Lung (tissue), 11 donors: ENCODE measurements at regions not wholly inside any gene's neighbourhood (a gene's known extent, or its start where the extent isn't known, plus 50 kb on each side); places are given as distances from the start of the nearest gene placed in this dataset.

ENCODE experiments used
- ATAC-seq: fragments of 200-7000 bp; cut with Tn5 transposase; one replicate; pipeline ENCODE4 v1.9.1; 2020; ENCODE audit warnings: moderate number of reproducible peaks; ENCODE audit not compliant: insufficient read depth, low FRiP score
- DNase-seq, 3 donors: peaks; one replicate each; pipeline ENCODE4 v3.0.0-alpha.2; 2013 to 2017
- H3K27ac ChIP-seq, 2 donors: one replicate each; pipeline ENCODE4 v1.5.1; 2013; ENCODE audit warnings: mild to moderate bottlenecking in 2 of 2, moderate library complexity in 2 of 2, control low read depth in 1 of 2, inconsistent platforms in 1 of 2, low read depth in 1 of 2, low read length in 1 of 2
- H3K27me3 ChIP-seq, 3 donors: one replicate each; pipeline ENCODE4 v1.5.1; 2013; ENCODE audit warnings: low read length in 2 of 3; ENCODE audit not compliant: control insufficient read depth in 3 of 3, insufficient read depth in 3 of 3
- H3K36me3 ChIP-seq, 4 donors: one replicate each; pipeline ENCODE4 v1.5.1; 2013; ENCODE audit warnings: low read length in 4 of 4, mild to moderate bottlenecking in 1 of 4, moderate library complexity in 1 of 4; ENCODE audit not compliant: control insufficient read depth in 4 of 4, insufficient read depth in 4 of 4
- H3K4me1 ChIP-seq, 5 donors: one replicate each; pipeline ENCODE4 v1.5.1; 2013; ENCODE audit warnings: low read length in 5 of 5, mild to moderate bottlenecking in 2 of 5, moderate library complexity in 1 of 5; ENCODE audit not compliant: control insufficient read depth in 5 of 5, insufficient read depth in 5 of 5
- H3K4me3 ChIP-seq: one replicate; pipeline ENCODE4 v1.5.1; 2013; ENCODE audit warnings: mild to moderate bottlenecking, control low read depth, moderate library complexity
- H3K9ac ChIP-seq, 2 donors: one replicate each; pipeline ENCODE4 v1.5.1; 2013; ENCODE audit warnings: low read length in 2 of 2, control low read depth in 1 of 2; ENCODE audit not compliant: insufficient read depth in 1 of 2
- H3K9me3 ChIP-seq, 4 donors: one replicate each; pipeline ENCODE4 v1.5.1; 2013; ENCODE audit warnings: low read length in 3 of 4, mild to moderate bottlenecking in 1 of 4, moderate library complexity in 1 of 4; ENCODE audit not compliant: control insufficient read depth in 4 of 4, insufficient read depth in 3 of 4
- WGBS, 2 donors: extraction: QIAGEN DNeasy Blood & Tissue Kit; methylation state at CpG; one replicate each; pipeline ENCODE4 v1.1.7; 2013; 5-methylcytosine and 5-hydroxymethylcytosine counted together
- TF ChIP-seq, protein P1 (sequence below): IDR thresholded peaks from 2 replicates; pipeline ENCODE4 v1.5.1; 2012; ENCODE audit warnings: mild to moderate bottlenecking; ENCODE audit errors: control extremely low read depth, extremely low read depth
- donor health status: control.
- donor health status: control.
- donor health status: Bipolar disorder and iron deficiency.
- donor health status: healthy.
- donor health status: DM: yes; HTN: yes; CAD: no.

DNA sequence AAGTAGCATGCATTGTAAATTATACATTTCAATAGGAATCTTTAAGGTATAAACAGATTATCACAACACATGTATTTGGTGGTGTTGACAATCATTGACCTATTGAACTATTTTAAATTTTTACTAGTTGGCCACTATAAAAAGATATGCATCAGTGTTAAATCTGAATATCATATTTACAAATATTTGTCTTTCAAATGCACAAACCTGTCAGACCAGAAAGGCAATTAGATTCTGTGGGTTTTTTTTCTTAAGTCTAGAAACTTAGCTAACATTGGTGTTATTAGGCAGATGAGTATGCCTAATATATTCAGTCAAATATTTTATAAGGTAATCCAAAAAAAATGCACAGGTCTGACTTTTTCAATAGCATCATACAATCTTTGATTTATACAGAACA is 241.4 kb upstream of the DGKB start:
- ATAC-seq (no peak), DNase-seq (no peak)
- Histone ChIP-seq H3K4me1 (no peaks in the 10 kb centered on the region), H3K27me3 (no peaks in the 10 kb centered on the region), H3K9me3 (no peaks in the 10 kb centered on the region), H3K27ac (no peak overlapping the region), H3K9ac (no peak overlapping the region), H3K36me3 (no peaks in the 10 kb centered on the region), H3K4me3 (no peak overlapping the region)
- TF ChIP-seq, protein P1, sequence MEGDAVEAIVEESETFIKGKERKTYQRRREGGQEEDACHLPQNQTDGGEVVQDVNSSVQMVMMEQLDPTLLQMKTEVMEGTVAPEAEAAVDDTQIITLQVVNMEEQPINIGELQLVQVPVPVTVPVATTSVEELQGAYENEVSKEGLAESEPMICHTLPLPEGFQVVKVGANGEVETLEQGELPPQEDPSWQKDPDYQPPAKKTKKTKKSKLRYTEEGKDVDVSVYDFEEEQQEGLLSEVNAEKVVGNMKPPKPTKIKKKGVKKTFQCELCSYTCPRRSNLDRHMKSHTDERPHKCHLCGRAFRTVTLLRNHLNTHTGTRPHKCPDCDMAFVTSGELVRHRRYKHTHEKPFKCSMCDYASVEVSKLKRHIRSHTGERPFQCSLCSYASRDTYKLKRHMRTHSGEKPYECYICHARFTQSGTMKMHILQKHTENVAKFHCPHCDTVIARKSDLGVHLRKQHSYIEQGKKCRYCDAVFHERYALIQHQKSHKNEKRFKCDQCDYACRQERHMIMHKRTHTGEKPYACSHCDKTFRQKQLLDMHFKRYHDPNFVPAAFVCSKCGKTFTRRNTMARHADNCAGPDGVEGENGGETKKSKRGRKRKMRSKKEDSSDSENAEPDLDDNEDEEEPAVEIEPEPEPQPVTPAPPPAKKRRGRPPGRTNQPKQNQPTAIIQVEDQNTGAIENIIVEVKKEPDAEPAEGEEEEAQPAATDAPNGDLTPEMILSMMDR = no peak

DNA sequence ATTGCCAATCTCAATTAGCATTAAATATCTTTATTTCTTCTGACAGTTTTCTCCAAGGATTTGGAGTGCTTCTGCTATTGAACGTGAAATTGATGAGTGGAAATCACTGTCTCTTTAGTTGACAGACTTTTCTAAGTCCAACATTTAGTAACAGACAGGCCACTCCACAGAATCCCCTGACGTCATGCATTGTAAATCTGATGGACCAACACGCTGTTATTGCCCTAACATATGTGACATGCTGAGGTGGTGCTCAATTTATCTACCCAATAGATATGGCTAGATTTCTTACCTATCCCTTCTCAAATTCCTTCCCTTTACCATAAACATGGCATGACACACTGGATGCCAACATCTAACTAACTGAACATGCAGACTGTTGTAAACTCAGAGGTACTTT is 240.6 kb upstream of the DGKB start:
- Histone ChIP-seq H3K36me3 (no peaks in the 10 kb centered on the region), H3K4me3 (no peak overlapping the region), H3K4me1 (no peaks in the 10 kb centered on the region), H3K27me3 (no peaks in the 10 kb centered on the region), H3K9me3 (no peaks in the 10 kb centered on the region), H3K27ac (no peak overlapping the region), H3K9ac (no peak overlapping the region)
- WGBS, 2 donors = 84 to 91% methylated on average over 3 of the region's 3 CpGs
- no peak for DNase-seq
- ATAC-seq = no peak
- TF ChIP-seq, protein P1 = no peak

DNA sequence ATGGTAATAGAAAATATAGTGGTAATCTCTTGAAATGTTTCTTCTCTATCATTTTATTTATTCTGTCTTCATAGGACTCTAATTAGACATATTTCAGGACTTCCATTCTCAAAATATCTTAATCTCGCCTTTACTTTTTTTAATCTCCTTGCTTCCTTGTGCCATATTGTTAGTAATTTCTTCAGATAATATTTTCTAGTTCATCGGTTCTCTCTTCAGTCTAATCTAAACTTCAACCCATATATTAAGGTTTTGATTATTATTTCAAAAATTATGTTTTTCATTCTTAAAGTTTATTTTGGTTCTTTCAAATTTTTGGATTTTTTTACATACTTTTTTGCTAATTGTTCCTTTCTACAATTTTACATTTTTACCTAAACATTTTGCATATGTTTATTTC is 237.9 kb upstream of the DGKB start:
- Histone ChIP-seq H3K9ac (no peak overlapping the region), H3K27me3 (no peaks in the 10 kb centered on the region), H3K4me1 (no peaks in the 10 kb centered on the region), H3K36me3 (no peaks in the 10 kb centered on the region), H3K27ac (no peak overlapping the region), H3K9me3 (no peaks in the 10 kb centered on the region), H3K4me3 (no peak overlapping the region)
- TF ChIP-seq, protein P1 = no peak
- no peak for ATAC-seq
- no peak for DNase-seq
- 95 to 97% methylated on average over 2 of the region's 2 CpGs for WGBS, 2 donors

DNA sequence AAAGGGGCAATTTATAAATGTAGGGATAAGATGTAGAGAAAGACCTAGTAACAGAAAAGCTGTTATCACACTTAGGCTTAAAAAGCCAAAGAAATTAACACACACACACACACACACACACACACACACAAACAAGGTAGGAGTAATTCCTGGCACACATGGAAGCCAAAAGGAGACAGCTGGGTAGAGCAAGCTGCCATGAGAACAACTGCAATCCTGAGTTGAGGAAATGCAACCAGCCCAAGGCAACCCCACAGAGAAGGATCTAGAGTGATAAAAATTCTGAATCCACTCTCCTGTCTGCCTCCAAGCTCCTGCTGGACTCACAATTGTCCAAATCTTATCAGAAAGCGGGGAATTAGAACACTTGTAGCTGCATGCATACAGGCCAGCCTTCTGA is 229.1 kb upstream of the DGKB start:
- Histone ChIP-seq H3K27me3 (no peaks in the 10 kb centered on the region), H3K36me3 (no peaks in the 10 kb centered on the region), H3K9me3 (no peaks in the 10 kb centered on the region), H3K4me1 (no peaks in the 10 kb centered on the region), H3K27ac (no peak overlapping the region), H3K4me3 (no peak overlapping the region), H3K9ac (no peak overlapping the region)
- no peak for ATAC-seq
- TF ChIP-seq, protein P1 = no peak
- WGBS, 2 donors = 91 to 94% methylated on average over 1 of the region's 1 CpG
- DNase-seq = no peak
